ENCODE measurements at regions not wholly inside any gene's neighbourhood (a gene's known extent, or its start where the extent isn't known, plus 50 kb on each side); places are given as distances from the start of the nearest gene placed in this dataset.

GRCh38 chr3:30400926-30401325 is 205.5 kb upstream of the TGFBR2 start:
- H3K4me3 ChIP-seq (replicated peaks; ENCODE audit: low read depth, low read length), result no peak overlapping the region
- TF ChIP-seq CTCF (IDR thresholded peaks at IDR 0.05; ENCODE audit: low read length, missing control alignments), result no peak
- no peak for DNase-seq (ENCODE audit: low read depth)

GRCh38 chr3:30401971-30402370 is 204.4 kb upstream of the TGFBR2 start:
- no peak for TF ChIP-seq CTCF (IDR thresholded peaks at IDR 0.05; ENCODE audit: low read length, missing control alignments)
- H3K4me3 ChIP-seq (replicated peaks; ENCODE audit: low read depth, low read length), result no peak overlapping the region
- no peak for DNase-seq (ENCODE audit: low read depth)

- DNase-seq (ENCODE audit: low read depth), result no peak
- H3K4me3 ChIP-seq (replicated peaks; ENCODE audit: low read depth, low read length), result no peak overlapping the region
- TF ChIP-seq CTCF (IDR thresholded peaks at IDR 0.05; ENCODE audit: low read length, missing control alignments), result no peak
Observed at GRCh38 chr3:30407651-30408050, 198.8 kb upstream of the TGFBR2 start.

GRCh38 chr3:30408105-30408557 is 198.3 kb upstream of the TGFBR2 start:
- DNase-seq (ENCODE audit: low read depth), result peak; percentile 28
- TF ChIP-seq CTCF (IDR thresholded peaks at IDR 0.05; ENCODE audit: low read length, missing control alignments), result no peak

GRCh38 chr3:30418443-30418842 is 188.0 kb upstream of the TGFBR2 start:
- DNase-seq (ENCODE audit: low read depth), result no peak
- TF ChIP-seq CTCF (IDR thresholded peaks at IDR 0.05; ENCODE audit: low read length, missing control alignments), result no peak
- no peak overlapping the region for H3K4me3 ChIP-seq (replicated peaks; ENCODE audit: low read depth, low read length)

More at GRCh38 chr3:30408105-30408557, 198.3 kb upstream of the TGFBR2 start:
- H3K4me3 ChIP-seq (replicated peaks; ENCODE audit: low read depth, low read length), result no peak overlapping the region

- no peak overlapping the region for H3K4me3 ChIP-seq (replicated peaks; ENCODE audit: low read depth, low read length)
- no peak for TF ChIP-seq CTCF (IDR thresholded peaks at IDR 0.05; ENCODE audit: low read length, missing control alignments)
- peak; percentile 91 for DNase-seq (ENCODE audit: low read depth)
Observed at GRCh38 chr3:30421266-30421665, 185.1 kb upstream of the TGFBR2 start.

GRCh38 chr3:30426293-30426993 is 180.0 kb upstream of the TGFBR2 start:
- H3K4me3 ChIP-seq (replicated peaks; ENCODE audit: low read depth, low read length), result no peak overlapping the region
- DNase-seq (ENCODE audit: low read depth), result peak; percentile 84
- no peak for TF ChIP-seq CTCF (IDR thresholded peaks at IDR 0.05; ENCODE audit: low read length, missing control alignments)
